MM.1S (cell line): ENCODE measurements at regions not wholly inside any gene's neighbourhood (a gene's known extent, or its start where the extent isn't known, plus 50 kb on each side); places are given as distances from the start of the nearest gene placed in this dataset.

Experiments
- DNase-seq: peaks from one replicate; pipeline ENCODE4 v3.0.0-alpha.2; 2015
- H2AFZ ChIP-seq: fragments of 300-600 bp; sonication (generic); 2 replicates; pipeline ENCODE4 v1.6.0; 2016; ENCODE audit warnings: antibody characterized with exemption, low read length
- H3F3A ChIP-seq: fragments of 300-600 bp; sonication (generic); 2 replicates; pipeline ENCODE4 v1.6.1; 2016; ENCODE audit warnings: mild to moderate bottlenecking, antibody characterized with exemption, low read length, moderate library complexity, mixed read lengths; ENCODE audit not compliant: insufficient read depth
- H3K27ac ChIP-seq: fragments of 300-600 bp; sonication (generic); 2 replicates; pipeline ENCODE4 v1.5.1; 2016; ENCODE audit warnings: mild to moderate bottlenecking, low read length
- H3K27me3 ChIP-seq: fragments of 300-600 bp; sonication (generic); replicated peaks from 2 replicates; pipeline ENCODE4 v1.6.0; 2016; ENCODE audit warnings: low read length; ENCODE audit not compliant: insufficient read depth
- H3K36me3 ChIP-seq: fragments of 300-600 bp; sonication (generic); replicated peaks from 2 replicates; pipeline ENCODE4 v1.6.1; 2016; ENCODE audit warnings: mild to moderate bottlenecking, low read length, mixed read lengths; ENCODE audit not compliant: insufficient read depth
- H3K4me1 ChIP-seq: fragments of 300-600 bp; sonication (generic); 2 replicates; pipeline ENCODE4 v1.6.1; 2016; ENCODE audit warnings: low read length, mixed read lengths
- H3K4me2 ChIP-seq: fragments of 300-600 bp; sonication (generic); 2 replicates; pipeline ENCODE4 v1.6.0; 2016; ENCODE audit warnings: low read depth, low read length
- H3K4me3 ChIP-seq: fragments of 300-600 bp; sonication (generic); 2 replicates; pipeline ENCODE4 v1.5.1; 2016; ENCODE audit warnings: low read length, mixed read lengths
- H3K79me2 ChIP-seq: fragments of 300-600 bp; sonication (generic); 2 replicates; pipeline ENCODE4 v1.6.1; 2016; ENCODE audit warnings: mixed run types, low read length, mixed read lengths
- H3K9ac ChIP-seq: fragments of 300-600 bp; sonication (generic); 2 replicates; pipeline ENCODE4 v1.6.1; 2016; ENCODE audit warnings: low read length, mixed read lengths
- H3K9me2 ChIP-seq: fragments of 300-600 bp; sonication (generic); replicated peaks from 2 replicates; pipeline ENCODE4 v1.6.1; 2016; ENCODE audit warnings: mild to moderate bottlenecking, low read length, mixed read lengths; ENCODE audit not compliant: insufficient read depth
- H3K9me3 ChIP-seq: fragments of 300-600 bp; sonication (generic); replicated peaks from 2 replicates; pipeline ENCODE4 v1.6.1; 2016; ENCODE audit warnings: mild to moderate bottlenecking, low read length, mixed read lengths; ENCODE audit not compliant: insufficient read depth
- H4K20me1 ChIP-seq: fragments of 300-600 bp; sonication (generic); 2 replicates; pipeline ENCODE4 v1.6.1; 2016; ENCODE audit warnings: mild to moderate bottlenecking, low read length, moderate library complexity, mixed read lengths; ENCODE audit not compliant: insufficient read depth
- EZH2 ChIP-seq: fragments of 300-600 bp; sonication (generic); optimal IDR thresholded peaks from 2 replicates; pipeline ENCODE3; 2017; ENCODE audit warnings: low read depth, mild to moderate bottlenecking, antibody characterized with exemption, low read length, mixed read lengths
- EZH2phosphoT487 ChIP-seq: fragments of 300-600 bp; sonication (generic); IDR thresholded peaks from 2 replicates; pipeline ENCODE4 v1.6.1; 2018; ENCODE audit warnings: antibody characterized with exemption, low read length
- TF ChIP-seq, protein P1 (sequence below): fragments of 300-600 bp; sonication (generic); IDR thresholded peaks from 2 replicates; pipeline ENCODE4 v1.5.1; 2016; ENCODE audit warnings: antibody characterized with exemption, low read length, mixed read lengths

DNA sequence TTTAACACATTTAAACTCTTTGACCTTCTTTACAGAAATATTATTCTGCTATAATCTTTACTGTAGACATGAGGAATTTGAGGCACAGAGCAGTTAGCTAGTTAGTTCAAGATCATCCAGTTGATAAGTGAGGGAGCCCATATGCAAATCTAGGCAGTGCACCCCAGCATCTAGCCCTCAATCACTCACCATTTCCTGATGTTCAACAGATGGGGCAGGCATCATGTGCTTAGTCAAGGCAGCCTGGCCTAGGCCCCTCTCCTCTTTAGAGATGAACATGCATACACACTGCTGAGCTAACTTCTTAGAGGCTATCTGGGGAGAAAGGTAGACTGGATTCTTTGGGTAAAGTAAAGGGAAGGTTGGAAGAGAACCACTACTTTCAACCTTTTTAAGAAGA is 206.8 kb upstream of the SLC24A2 start:
- Histone ChIP-seq H3K9me2 (no peaks in the 10 kb centered on the region), H3K36me3 (no peaks in the 10 kb centered on the region), H2AFZ (no peak overlapping the region), H3K27ac (no peak overlapping the region), H3K27me3 (no peaks in the 10 kb centered on the region), H3K4me1 (no peaks in the 10 kb centered on the region), H3K9ac (no peak overlapping the region), H4K20me1 (no peaks in the 10 kb centered on the region), H3K4me2 (no peak overlapping the region), H3K79me2 (no peaks in the 10 kb centered on the region), H3K9me3 (no peaks in the 10 kb centered on the region), H3K4me3 (no peak overlapping the region), H3F3A (no peaks in the 10 kb centered on the region)
- no peak for DNase-seq
- TF ChIP-seq, protein P1, sequence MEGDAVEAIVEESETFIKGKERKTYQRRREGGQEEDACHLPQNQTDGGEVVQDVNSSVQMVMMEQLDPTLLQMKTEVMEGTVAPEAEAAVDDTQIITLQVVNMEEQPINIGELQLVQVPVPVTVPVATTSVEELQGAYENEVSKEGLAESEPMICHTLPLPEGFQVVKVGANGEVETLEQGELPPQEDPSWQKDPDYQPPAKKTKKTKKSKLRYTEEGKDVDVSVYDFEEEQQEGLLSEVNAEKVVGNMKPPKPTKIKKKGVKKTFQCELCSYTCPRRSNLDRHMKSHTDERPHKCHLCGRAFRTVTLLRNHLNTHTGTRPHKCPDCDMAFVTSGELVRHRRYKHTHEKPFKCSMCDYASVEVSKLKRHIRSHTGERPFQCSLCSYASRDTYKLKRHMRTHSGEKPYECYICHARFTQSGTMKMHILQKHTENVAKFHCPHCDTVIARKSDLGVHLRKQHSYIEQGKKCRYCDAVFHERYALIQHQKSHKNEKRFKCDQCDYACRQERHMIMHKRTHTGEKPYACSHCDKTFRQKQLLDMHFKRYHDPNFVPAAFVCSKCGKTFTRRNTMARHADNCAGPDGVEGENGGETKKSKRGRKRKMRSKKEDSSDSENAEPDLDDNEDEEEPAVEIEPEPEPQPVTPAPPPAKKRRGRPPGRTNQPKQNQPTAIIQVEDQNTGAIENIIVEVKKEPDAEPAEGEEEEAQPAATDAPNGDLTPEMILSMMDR = no peak
- no peak for TF ChIP-seq EZH2phosphoT487
- TF ChIP-seq EZH2 = no peak

DNA sequence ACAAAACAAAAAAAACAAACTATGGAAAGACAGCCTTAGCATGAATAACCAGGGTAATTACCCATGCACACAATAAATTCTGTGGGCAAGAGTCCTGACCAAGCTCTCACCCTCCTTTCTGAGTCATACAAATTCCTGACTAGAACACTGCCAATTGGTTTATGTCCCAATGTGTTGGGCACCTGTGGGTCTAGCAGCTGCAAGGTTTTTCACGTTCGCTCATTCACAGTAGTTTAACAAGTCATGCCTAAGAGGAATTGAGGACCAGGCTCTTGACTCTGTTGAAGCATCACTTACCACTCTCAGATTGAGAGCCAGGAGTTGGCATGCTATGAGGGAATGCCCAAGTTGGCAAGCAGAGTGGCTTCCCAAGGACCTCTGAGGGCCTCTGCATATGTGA is 205.5 kb upstream of the SLC24A2 start:
- Histone ChIP-seq H3K4me3 (no peak overlapping the region), H3K4me1 (no peaks in the 10 kb centered on the region), H3K9me2 (no peaks in the 10 kb centered on the region), H2AFZ (no peak overlapping the region), H3K9ac (no peak overlapping the region), H3K36me3 (no peaks in the 10 kb centered on the region), H3K79me2 (no peaks in the 10 kb centered on the region), H3K4me2 (no peak overlapping the region), H4K20me1 (no peaks in the 10 kb centered on the region), H3K27ac (no peak overlapping the region), H3K27me3 (no peaks in the 10 kb centered on the region), H3K9me3 (no peaks in the 10 kb centered on the region), H3F3A (no peaks in the 10 kb centered on the region)
- no peak for DNase-seq
- TF ChIP-seq, protein P1 = no peak
- TF ChIP-seq EZH2phosphoT487 = no peak
- no peak for TF ChIP-seq EZH2

DNA sequence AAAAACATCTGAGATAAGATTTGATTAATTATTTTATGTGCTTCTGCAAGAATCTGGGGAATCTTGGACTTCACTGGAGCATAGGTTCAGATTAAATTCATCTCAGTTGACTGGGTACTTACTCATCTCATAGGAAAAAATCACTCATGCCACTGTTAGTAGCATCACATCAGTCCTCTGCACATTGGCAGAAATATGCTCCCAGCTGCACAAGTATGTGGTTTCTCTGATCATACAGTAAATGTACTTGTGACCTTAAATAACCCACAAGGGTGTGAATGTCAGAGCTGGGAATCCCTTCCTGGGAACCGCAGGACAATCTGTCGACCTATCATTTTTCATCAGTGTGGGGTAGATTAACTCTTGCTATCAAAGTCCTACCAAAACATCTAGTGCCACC is 203.7 kb upstream of the SLC24A2 start:
- no peak for DNase-seq
- H3K4me3 ChIP-seq = no peak overlapping the region
- no peaks in the 10 kb centered on the region for H4K20me1 ChIP-seq
- no peaks in the 10 kb centered on the region for H3K9me2 ChIP-seq
- no peaks in the 10 kb centered on the region for H3K9me3 ChIP-seq
- H3K4me1 ChIP-seq = no peaks in the 10 kb centered on the region
- no peaks in the 10 kb centered on the region for H3K36me3 ChIP-seq
- no peak overlapping the region for H3K27ac ChIP-seq
- no peaks in the 10 kb centered on the region for H3K27me3 ChIP-seq
- no peak overlapping the region for H3K4me2 ChIP-seq
- no peaks in the 10 kb centered on the region for H3F3A ChIP-seq
- H2AFZ ChIP-seq = no peak overlapping the region
- H3K79me2 ChIP-seq = no peaks in the 10 kb centered on the region
- H3K9ac ChIP-seq = no peak overlapping the region
- TF ChIP-seq EZH2phosphoT487 (no peak), EZH2 (no peak)
- TF ChIP-seq, protein P1 = no peak

GRCh38 chr9:19989213-19989612 is 200.4 kb upstream of the SLC24A2 start:
- TF ChIP-seq EZH2phosphoT487 = no peak
- TF ChIP-seq, protein P1 = no peak
- TF ChIP-seq EZH2 = no peak

More at GRCh38 chr9:19989213-19989612, 200.4 kb upstream of the SLC24A2 start:
- Histone ChIP-seq H4K20me1 (no peaks in the 10 kb centered on the region), H3F3A (no peaks in the 10 kb centered on the region), H3K27me3 (no peaks in the 10 kb centered on the region), H3K9me2 (no peaks in the 10 kb centered on the region), H3K9me3 (no peaks in the 10 kb centered on the region), H3K27ac (no peak overlapping the region), H3K4me1 (no peaks in the 10 kb centered on the region), H3K79me2 (no peaks in the 10 kb centered on the region), H3K9ac (no peak overlapping the region), H3K4me2 (no peak overlapping the region), H3K36me3 (no peaks in the 10 kb centered on the region), H2AFZ (no peak overlapping the region), H3K4me3 (no peak overlapping the region)
- no peak for DNase-seq
